ENCODE measurements at regions not wholly inside any gene's neighbourhood (a gene's known extent, or its start where the extent isn't known, plus 50 kb on each side); places are given as distances from the start of the nearest gene placed in this dataset.

GRCh38 chr6:16959789-16960188 is 142.1 kb upstream of the STMND1 start:
- H3K4me3 ChIP-seq (ENCODE audit: low read depth, poor library complexity, severe bottlenecking), result no peak overlapping the region
- WGBS, 2 donors, result 53 to 76% methylated on average over 1 of the region's 1 CpG
- no peak for DNase-seq (ENCODE audit: low spot score in 2 of 2)
- TF ChIP-seq CTCF (IDR thresholded peaks at IDR 0.05) (no peak), POLR2A (IDR thresholded peaks at IDR 0.05) (no peak)
- intact Hi-C loops (cut with DNase I; ENCODE audit: low total_unique reads), result loop anchor here (5.0 to 10.0 kb wide), 2 partner anchors 192 to 625 kb away; no protein-coding TSS in a partner anchor

GRCh38 chr6:16956361-16956760 is 145.5 kb upstream of the STMND1 start:
- no peak overlapping the region for H3K4me3 ChIP-seq (ENCODE audit: low read depth, poor library complexity, severe bottlenecking)
- WGBS, 2 donors, result 66 to 70% methylated on average over 2 of the region's 2 CpGs
- no peak for DNase-seq (ENCODE audit: low spot score in 2 of 2)
- TF ChIP-seq CTCF (IDR thresholded peaks at IDR 0.05), result no peak
- no peak for TF ChIP-seq POLR2A (IDR thresholded peaks at IDR 0.05)
- intact Hi-C loops (cut with DNase I; ENCODE audit: low total_unique reads), result no loop called here

GRCh38 chr6:16955899-16956298 is 146.0 kb upstream of the STMND1 start:
- intact Hi-C loops (cut with DNase I; ENCODE audit: low total_unique reads), result no loop called here
- no peak for DNase-seq (ENCODE audit: low spot score in 2 of 2)
- WGBS, 2 donors, result 77 to 79% methylated on average over 5 of the region's 5 CpGs
- no peak overlapping the region for H3K4me3 ChIP-seq (ENCODE audit: low read depth, poor library complexity, severe bottlenecking)
- no peak for TF ChIP-seq POLR2A (IDR thresholded peaks at IDR 0.05)
- TF ChIP-seq CTCF (IDR thresholded peaks at IDR 0.05), result no peak

GRCh38 chr6:16953905-16954304 is 147.9 kb upstream of the STMND1 start:
- intact Hi-C loops (cut with DNase I; ENCODE audit: low total_unique reads), result no loop called here
- no peak for DNase-seq (ENCODE audit: low spot score in 2 of 2)
- H3K4me3 ChIP-seq (ENCODE audit: low read depth, poor library complexity, severe bottlenecking), result no peak overlapping the region
- WGBS, 2 donors, result 43 to 72% methylated on average over 2 of the region's 2 CpGs
- no peak for TF ChIP-seq POLR2A (IDR thresholded peaks at IDR 0.05)
- no peak for TF ChIP-seq CTCF (IDR thresholded peaks at IDR 0.05)

- intact Hi-C loops (cut with DNase I; ENCODE audit: low total_unique reads), result no loop called here
- 96 to 100% methylated on average over 1 of the region's 1 CpG for WGBS, 2 donors
Measured at GRCh38 chr6:16953446-16953845, 148.4 kb upstream of the STMND1 start.

More at GRCh38 chr6:16953446-16953845, 148.4 kb upstream of the STMND1 start:
- DNase-seq (ENCODE audit: low spot score in 2 of 2), result no peak
- no peak for TF ChIP-seq POLR2A (IDR thresholded peaks at IDR 0.05)
- TF ChIP-seq CTCF (IDR thresholded peaks at IDR 0.05), result no peak
- H3K4me3 ChIP-seq (ENCODE audit: low read depth, poor library complexity, severe bottlenecking), result no peak overlapping the region
